Activated T-cell treated with anti-CD3 and anti-CD28 coated beads, Interleukin-2, amount 50 U/mL, for 48 hours (primary cell): ENCODE measurements at regions not wholly inside any gene's neighbourhood (a gene's known extent, or its start where the extent isn't known, plus 50 kb on each side); places are given as distances from the start of the nearest gene placed in this dataset.

ENCODE experiments used
- DNase-seq, 2 experiments: peaks; one replicate each; pipeline ENCODE4 v3.0.0-alpha.2; 2020

DNA sequence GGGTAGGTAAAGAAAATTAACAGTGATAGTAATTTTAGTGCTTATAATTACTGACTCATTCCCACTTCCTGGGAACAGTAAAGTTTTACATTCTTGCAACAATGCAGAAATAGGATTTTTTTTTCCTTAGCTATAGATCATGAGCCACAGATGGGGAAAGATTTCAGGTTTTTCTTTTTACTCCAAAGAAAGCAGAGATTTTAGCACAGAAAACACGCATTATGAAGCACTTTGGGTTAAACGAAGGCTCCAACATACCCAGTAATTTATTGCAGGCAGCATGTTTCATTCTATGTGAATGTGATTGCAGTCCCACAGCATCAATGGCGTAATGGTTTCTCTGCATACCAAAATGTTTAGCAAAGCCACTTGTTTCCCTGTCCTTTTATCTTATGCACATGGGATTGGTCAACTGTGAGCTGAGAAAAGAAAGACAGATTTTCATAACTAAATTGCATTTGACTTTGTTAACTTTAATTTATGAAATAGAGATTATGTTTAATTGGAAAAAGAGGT is 124.6 kb upstream of the E2F7 start:
- no peak for DNase-seq

DNA sequence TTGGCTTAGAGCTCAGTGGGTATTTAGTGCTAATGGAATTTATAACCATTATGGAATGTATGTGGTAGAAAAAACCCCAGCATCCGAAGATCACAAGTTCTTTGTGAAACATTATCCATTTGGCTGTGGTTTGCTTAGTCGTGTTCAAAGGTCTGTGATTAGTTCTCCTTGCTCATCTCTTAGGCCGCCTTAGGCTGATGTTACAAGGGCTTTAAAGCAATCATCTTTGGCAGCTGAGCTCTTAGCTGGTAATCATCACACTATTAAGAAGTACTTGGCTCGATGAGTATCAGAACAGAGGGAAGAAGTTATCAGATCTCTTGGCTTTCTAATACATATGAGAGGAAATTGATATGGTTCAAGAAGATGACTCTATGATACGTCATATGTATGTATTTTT is 124.1 kb upstream of the E2F7 start:
- DNase-seq = no peak

GRCh38 chr12:77179515-77179914 is 114.1 kb upstream of the E2F7 start:
- no peak for DNase-seq

- DNase-seq = no peak
Observed at GRCh38 chr12:77167801-77168200, 102.4 kb upstream of the E2F7 start.

DNA sequence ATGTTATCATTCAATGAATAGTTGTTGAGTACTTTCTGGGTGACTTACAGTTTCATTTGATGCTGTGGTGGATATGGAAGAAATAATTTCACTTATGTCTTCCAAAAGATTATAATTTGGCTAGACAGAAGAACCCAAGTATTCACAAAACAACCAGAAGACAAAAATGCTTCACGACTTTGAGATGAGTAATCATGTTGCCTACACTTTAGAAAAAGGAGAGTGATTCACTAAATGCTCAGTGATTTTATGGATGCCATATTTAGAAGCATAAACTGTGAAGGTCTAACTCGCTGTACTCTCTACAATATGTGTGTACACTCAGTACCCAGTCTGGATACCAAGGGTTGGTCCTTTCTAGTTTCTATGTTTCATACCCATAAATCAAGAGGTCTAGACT is 101.3 kb upstream of the E2F7 start:
- DNase-seq = no peak

- no peak for DNase-seq
Observed at GRCh38 chr12:77163074-77164038, 98.0 kb upstream of the E2F7 start.

DNA sequence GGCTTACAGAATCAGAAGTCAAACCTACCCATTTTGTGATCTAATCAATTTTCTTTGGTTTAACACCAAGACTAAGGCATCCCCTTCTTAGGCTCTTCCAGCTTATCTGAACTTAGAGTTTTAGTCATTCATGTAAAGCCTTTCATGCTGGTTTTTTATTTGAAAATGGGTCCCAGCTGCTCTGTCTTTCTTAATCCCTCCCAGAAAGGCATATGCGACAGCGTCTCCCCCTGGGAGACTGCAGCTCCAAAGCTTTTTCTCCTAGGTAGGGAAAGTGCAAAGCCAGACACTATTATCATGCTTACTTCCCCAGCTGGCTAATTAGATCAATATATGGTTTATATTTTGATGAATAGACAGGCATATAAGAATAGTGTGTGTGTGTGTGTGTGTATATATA is 96.6 kb upstream of the E2F7 start:
- DNase-seq = no peak

GRCh38 chr12:77160931-77161330 is 95.6 kb upstream of the E2F7 start:
- DNase-seq = no peak

DNA sequence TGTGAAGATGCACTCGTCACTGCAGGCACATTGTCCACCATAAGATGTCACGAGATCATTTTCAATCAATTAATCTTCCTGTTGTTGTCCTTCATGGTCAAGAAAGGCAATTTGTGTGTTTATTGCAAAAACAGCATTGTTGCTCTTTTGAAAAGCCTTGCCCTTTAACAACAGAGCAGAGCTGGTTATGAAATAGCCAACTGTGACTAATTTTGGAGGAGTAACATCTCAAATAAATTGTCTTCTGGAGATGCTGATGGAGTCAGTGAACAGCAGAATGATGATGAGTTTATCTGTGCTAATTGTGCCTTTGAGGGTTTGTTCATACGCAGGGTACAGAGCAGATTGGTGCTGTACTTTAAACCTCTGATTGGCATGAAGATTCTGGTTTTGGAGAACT is 88.3 kb upstream of the E2F7 start:
- no peak for DNase-seq

DNA sequence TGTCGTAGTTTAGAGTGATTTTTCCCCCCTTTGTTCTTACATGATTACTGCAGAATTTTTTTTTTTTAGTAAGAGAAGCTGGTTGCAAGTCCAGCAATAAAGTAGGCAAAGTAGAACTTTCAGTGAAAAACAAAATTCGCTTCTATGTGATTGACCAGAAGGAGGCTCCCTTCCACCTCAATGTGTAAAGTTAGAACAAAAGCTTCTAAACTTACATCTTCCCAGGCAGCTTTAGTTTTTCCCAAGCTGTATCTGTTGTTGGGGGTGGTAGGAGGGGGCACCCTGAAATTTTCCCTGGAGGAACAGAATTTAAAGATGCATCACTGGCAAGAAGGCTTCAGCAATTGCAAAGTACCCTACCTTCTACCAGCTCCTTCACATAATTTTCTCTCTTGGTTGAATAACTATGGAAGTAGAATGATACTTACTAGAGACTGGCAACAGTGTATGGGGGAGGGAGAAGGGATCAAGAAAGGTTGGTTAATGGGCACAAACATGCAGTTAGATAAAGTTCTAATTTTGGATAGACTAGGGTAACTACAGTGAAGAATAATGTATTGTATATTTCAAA is 87.3 kb upstream of the E2F7 start:
- no peak for DNase-seq

DNA sequence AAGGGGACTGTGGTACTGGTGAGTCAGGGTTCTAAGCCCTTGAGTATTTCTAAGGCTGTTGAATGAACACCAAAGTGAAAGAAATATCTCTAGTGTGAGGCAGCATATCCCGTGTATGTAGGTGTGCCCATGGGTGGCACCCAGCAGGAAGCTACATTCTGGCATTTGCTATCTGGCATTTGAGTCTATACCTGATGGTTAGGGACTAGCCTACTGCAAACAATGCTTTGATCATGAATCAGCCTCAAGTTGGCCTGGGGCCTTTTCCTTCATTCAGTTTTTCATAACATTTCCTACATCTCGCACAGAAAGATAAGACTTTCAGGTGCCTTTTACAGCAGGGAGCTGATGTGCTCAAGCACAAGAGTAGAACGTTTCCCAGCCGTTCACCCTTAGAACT is 85.7 kb upstream of the E2F7 start:
- DNase-seq = no peak

- peak in 1 of 2 experiments; percentile 15 for DNase-seq
Observed at GRCh38 chr12:77133566-77133965, 68.2 kb upstream of the E2F7 start.

GRCh38 chr12:77131977-77132490 is 66.7 kb upstream of the E2F7 start:
- no peak for DNase-seq

- no peak for DNase-seq
Observed at GRCh38 chr12:77130193-77130592, 64.8 kb upstream of the E2F7 start.

DNA sequence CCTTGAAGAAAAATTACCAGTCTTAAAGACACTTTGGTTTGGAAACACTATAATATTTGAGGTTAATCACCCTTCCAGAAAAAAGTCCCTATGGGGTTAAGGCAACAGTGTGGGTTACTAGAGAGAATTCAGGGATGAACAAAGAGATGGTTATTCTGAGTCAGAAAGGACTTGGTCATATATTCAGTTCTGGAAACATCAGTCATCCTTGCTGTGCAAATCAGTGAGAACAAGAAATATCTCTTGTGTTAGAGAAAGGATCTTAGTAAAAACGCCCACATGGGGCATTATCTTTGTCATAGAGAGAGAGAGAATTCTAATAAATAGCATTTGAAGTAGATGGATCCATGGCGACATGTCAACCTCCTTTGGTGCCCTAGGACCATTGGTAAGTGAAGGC is 59.4 kb upstream of the E2F7 start:
- DNase-seq = no peak

DNA sequence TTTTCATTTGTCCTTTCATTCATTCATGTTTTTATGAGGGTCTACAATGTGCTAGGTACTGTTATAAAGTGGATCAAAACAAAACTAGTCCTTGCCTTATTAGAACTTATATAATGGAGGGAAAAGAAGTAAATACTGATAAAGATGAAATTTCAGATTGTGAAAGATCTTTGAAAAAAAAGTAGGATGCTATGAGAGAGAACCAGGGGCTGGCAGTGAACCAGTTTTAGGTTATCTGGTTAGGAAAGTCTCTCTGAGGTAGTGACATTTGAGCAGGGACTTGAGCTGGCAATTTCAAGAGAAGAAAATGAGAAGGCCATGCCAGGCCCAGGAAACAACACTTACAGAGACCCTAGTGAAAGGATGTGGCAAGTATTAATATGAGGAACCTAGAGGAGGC is 57.3 kb upstream of the E2F7 start:
- DNase-seq = no peak

GRCh38 chr12:77122236-77122635 is 56.9 kb upstream of the E2F7 start:
- no peak for DNase-seq

GRCh38 chr12:77120156-77121085 is 55.1 kb upstream of the E2F7 start:
- no peak for DNase-seq

DNA sequence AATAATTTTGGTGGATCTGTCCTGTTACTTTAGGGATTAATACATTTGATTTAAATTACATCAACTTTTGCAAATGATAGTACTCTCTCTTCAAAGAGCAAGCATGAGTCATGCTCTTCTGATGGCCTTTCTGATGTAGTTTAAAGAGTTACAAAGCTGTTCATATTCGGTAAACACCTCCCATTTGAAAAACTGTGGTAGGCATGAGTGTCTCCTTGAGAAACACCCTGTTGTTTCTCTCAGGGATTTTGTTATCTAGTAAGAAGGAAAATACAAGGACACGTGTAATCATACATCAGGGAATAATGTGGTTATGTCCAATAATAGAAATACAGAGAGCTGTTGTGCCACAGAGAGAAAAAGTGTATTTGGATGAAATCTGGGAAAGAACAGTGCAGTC is 53.3 kb upstream of the E2F7 start:
- no peak for DNase-seq

GRCh38 chr12:77116277-77116676 is 50.9 kb upstream of the E2F7 start:
- no peak for DNase-seq

DNA sequence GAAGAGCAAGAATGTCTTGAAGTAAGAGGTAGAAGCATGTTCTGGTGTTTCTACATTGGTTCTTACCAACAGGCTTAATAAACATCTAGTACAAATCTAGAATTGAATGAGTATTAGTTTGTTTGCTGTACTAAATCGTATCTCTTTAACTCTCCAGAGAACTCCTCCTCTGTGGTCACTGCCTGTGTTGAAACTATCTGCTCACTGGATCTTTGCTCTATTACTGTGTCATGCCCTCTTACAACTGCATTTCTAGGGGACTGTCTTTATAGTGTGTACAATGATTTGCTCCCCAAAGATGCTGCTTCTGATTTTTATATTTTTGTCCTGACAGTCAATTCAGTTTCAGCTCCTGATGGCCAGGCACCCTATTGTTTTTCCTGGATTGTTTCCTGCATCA is 50.1 kb upstream of the E2F7 start:
- no peak for DNase-seq
